HEK293 (cell line): ENCODE measurements at regions not wholly inside any gene's neighbourhood (a gene's known extent, or its start where the extent isn't known, plus 50 kb on each side); places are given as distances from the start of the nearest gene placed in this dataset.

ENCODE experiments used
- CTCF ChIP-seq: fragments of 450-650 bp; formaldehyde crosslinking; IDR thresholded peaks from 2 replicates; pipeline ENCODE4 v1.5.1; 2016; ENCODE audit warnings: missing biosample characterization, missing genetic modification characterization
- MYNN ChIP-seq: fragments of 450-650 bp; formaldehyde crosslinking; IDR thresholded peaks from 2 replicates; pipeline ENCODE4 v1.5.1; 2016; ENCODE audit warnings: missing biosample characterization, missing genetic modification characterization, borderline replicate concordance
- TCF7L2 ChIP-seq: IDR thresholded peaks from 2 replicates; pipeline ENCODE4 v1.6.1; 2011; ENCODE audit warnings: low read depth, mild to moderate bottlenecking, inconsistent platforms, low read length, moderate library complexity, borderline replicate concordance
- YY1 ChIP-seq: fragments of 450-650 bp; formaldehyde crosslinking; IDR thresholded peaks from 2 replicates; pipeline ENCODE4 v1.5.1; 2018; ENCODE audit warnings: missing biosample characterization, missing genetic modification characterization
- ZBTB8A ChIP-seq: fragments of 450-650 bp; formaldehyde crosslinking; IDR thresholded peaks from 2 replicates; pipeline ENCODE4 v1.5.1; 2016; ENCODE audit warnings: missing biosample characterization, missing genetic modification characterization
- ZEB2 ChIP-seq: fragments of 450-650 bp; formaldehyde crosslinking; IDR thresholded peaks from 2 replicates; pipeline ENCODE4 v1.5.1; 2016; ENCODE audit warnings: missing biosample characterization, missing genetic modification characterization
- ZNF148 ChIP-seq: fragments of 450-650 bp; formaldehyde crosslinking; IDR thresholded peaks from 2 replicates; pipeline ENCODE4 v1.5.0; 2017; ENCODE audit warnings: missing biosample characterization, missing genetic modification characterization, borderline replicate concordance
- ZNF24 ChIP-seq: fragments of 450-650 bp; formaldehyde crosslinking; IDR thresholded peaks from 2 replicates; pipeline ENCODE4 v1.5.1; 2016; ENCODE audit warnings: missing biosample characterization, missing genetic modification characterization
- ZNF274 ChIP-seq, 2 experiments: fragments of 200-500 bp in 1 of 2; fragments of 450-650 bp in 1 of 2; sonication (Bioruptor generic) in 1 of 2; formaldehyde crosslinking in 1 of 2; IDR thresholded peaks; 2 replicates each; pipeline versions ENCODE4 v1.5.1 to v1.6.1; 2014 to 2016; ENCODE audit warnings: borderline replicate concordance in 1 of 2, inconsistent platforms in 1 of 2, low read length in 1 of 2, missing biosample characterization in 1 of 2, missing genetic modification characterization in 1 of 2
- ZNF302 ChIP-seq: fragments of 450-650 bp; formaldehyde crosslinking; IDR thresholded peaks from 2 replicates; pipeline ENCODE4 v1.5.1; 2016; ENCODE audit warnings: missing biosample characterization, missing genetic modification characterization, low read depth
- ZNF354C ChIP-seq: fragments of 450-650 bp; formaldehyde crosslinking; IDR thresholded peaks from 2 replicates; pipeline ENCODE4 v1.5.1; 2016; ENCODE audit warnings: missing biosample characterization, missing genetic modification characterization, low read depth, borderline replicate concordance
- ZNF518A ChIP-seq: fragments of 450-650 bp; formaldehyde crosslinking; conservative IDR thresholded peaks from 2 replicates; pipeline ENCODE4 v1.5.1; 2016; ENCODE audit warnings: low read depth, missing biosample characterization, missing genetic modification characterization
- ZNF548 ChIP-seq: fragments of 450-650 bp; formaldehyde crosslinking; IDR thresholded peaks from 2 replicates; pipeline ENCODE4 v1.5.1; 2016; ENCODE audit warnings: missing biosample characterization, missing genetic modification characterization

GRCh38 chr10:90403211-90404000, 454.4 kb downstream of the HTR7 start:
- TF ChIP-seq CTCF (tag by site-specific recombination) (no peak), TCF7L2 (no peak), ZNF518A (no peak), ZNF274 (IDR thresholded peaks at IDR 0.05; ENCODE audit: low read length) (no peak), ZNF274 (tag by site-specific recombination; IDR thresholded peaks at IDR 0.05; ENCODE audit: borderline replicate concordance) (no peak), ZNF548 (tag by site-specific recombination) (no peak), ZNF354C (no peak), ZEB2 (no peak), ZNF148 (tag by site-specific recombination) (no peak), ZNF24 (tag by site-specific recombination) (no peak), YY1 (no peak), ZBTB8A (tag by site-specific recombination) (no peak), MYNN (tag by site-specific recombination) (no peak), ZNF302 (tag by site-specific recombination) (no peak)
